ENCODE measurements at regions not wholly inside any gene's neighbourhood (a gene's known extent, or its start where the extent isn't known, plus 50 kb on each side); places are given as distances from the start of the nearest gene placed in this dataset.
A peak's percentile ranks its signal among the peaks of the same experiment; 100 is the strongest.

GRCh38 chr21:43364261-43364510 lies 62.7 kb downstream of the SIK1 start:
- DNase-seq = no peak

DNA sequence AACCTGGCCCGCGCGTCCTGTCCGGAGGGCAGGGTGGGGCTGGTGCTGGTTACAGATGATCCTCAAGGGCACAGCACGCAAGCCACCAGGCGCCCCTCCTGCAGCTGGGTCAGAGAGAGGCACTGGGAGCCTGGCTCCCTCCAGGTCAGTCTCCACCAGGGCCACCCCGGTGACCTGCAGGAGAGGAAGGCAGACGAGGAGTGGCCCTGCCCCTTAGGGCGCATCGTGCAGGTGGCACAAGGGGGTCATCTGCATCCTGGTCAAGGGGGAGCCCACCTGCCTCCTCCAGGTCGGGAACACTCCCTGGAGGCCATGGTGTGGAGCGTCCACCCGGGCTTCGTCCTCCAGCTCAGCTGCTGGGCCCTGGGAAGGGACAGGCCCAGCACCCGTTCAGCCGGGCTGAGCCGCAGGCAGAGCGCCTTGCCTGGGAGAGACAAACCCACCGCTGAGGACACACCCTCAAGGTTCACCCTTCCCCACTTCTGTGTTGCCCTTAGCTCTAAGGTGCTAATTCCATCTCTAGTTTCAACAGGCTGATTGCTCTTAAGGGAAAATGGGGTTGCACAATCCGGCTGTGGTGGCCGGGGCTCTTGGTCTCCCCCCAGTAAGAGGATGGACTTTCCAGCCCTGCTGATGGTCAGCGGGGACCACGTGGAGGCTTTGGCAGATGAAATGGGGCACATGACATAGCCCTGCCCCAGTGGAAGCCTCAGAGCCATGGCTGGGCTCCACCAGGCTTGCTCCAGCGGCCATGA lies 63.2 kb downstream of the SIK1 start:
- no peak for DNase-seq

DNA sequence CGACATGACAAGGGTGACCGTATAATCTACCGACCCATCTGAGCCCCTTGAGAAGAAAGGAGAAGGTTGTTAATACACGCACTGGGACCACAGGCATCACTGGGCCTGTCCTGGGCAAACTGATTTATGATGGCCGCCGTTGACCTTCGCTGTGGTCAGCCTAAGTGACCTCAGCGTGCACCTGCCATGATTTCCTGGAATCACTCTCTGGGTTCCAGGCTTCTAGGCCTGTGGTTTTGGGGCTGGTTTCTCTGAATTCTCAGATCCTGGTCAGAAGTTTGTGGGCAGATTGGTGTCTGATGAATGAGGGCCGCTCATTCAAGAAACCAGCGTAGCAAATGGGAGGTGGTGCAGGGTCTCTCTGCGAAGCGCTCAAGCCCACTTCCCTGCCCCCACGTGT lies 64.0 kb downstream of the SIK1 start:
- no peak for DNase-seq

DNA sequence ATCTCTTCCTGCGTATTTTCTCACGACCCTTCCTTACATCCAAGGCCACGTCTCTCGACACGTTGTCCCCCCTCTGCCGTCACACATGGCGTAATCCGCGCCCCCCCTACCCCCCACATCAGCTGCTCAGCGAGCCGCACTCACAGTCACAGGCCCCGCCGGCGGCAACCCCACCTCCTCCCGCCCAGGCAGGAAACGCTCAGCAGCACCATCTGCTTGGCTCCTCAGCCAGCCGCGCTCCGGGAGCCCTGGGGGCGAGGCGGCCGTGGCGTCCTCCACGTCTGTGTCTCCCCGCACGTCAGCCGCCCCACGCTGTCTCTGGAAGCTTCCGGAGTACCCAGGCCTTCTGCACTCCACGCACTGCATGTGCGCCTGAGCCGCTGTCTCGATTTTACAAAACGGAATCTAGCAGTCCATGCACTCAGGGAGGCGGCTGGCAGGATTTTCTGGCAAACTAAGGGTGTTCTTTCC lies 64.6 kb downstream of the SIK1 start:
- DNase-seq = peak; percentile 85

DNA sequence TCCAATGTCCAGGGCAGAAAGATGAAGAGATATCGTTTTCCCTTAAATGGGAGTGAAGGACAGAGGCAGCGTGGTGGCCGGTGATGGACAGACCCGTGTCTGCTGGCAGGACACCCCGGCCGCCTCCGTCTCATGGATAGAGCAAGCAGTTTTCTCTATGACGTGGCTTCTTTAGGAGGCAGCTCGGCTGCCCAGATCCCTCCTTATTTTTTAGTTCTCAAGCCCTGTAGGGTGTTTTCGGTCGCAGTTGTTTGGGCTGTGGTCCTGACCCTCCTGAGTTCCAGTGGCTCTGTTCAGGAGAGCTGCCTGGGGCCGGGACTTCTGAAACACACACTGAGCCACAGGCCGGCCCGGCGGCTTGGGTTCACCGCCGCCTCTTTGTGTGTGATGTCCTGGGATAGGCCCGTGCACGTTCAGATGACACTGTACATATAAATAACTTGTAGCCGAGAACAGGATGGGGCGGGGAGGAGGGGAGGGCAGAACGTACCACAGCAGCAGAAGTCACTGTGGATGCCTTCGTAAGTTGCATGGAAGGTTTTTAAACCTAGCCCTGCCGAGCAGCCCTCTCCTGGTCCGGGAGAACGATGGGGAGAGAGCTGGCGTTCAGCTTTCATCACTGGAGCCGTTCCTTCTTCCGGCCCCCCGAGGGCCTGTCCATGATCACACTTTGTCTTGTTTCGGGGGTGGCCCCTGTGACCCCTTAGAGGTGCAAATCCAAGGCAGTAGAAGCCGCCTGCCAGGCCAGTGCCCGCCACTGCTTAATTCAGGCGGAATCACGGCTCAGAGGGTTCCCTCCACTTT lies 65.2 kb downstream of the SIK1 start:
- peak; percentile 42 for DNase-seq

DNA sequence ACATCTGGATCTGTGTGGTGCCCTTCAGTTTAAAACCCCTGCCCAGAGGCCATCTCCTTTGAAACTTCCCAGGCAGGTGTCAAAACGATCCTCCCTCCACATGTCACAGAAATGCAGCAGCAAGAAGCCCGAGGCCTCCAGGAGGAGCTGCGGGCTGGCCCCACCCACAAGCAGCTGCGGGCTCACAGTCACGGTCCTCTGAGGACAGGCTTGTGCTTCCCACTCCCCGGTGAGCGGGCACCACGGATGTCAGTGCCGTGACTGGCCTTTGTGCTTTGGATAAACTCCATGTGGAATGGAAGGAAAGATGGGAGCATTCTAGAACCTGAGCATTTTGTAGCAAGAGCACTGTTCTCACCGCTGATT lies 65.8 kb downstream of the SIK1 start:
- DNase-seq = no peak

DNA sequence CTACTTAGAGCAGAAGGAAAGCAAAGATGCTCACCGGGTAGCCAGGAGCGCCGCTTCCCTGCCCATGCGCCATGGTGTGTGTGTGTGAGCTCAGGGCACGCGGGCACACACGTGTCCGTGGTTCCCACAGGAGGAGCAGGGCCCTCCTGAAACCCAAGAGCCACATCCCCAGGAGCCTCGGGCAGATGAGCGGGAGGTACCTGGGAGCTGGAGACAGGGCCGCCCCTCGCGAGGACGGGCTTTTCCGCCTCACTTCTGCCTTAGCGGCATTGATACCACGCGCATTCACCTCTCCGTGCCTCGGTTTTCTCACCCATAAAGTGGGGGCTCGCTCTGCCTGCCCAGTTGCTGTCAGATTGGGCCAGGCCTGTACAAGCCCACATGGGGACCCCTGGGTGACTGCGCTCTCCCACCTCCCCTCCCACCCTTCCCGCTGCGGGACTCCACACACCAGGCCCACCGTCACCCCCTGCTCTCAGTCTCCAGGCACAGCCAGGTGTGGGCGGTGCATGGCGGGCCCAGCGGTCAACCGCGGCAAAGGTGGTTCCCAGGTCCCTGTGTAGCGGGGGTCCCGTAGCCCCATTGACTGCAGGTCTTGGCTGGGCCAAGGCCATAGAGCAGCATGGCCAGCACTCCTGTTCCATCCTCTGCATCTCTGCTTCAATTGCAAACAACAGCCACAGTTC lies 66.3 kb downstream of the SIK1 start:
- no peak for DNase-seq

GRCh38 chr21:43358940-43359822 lies 67.8 kb downstream of the SIK1 start:
- no peak for DNase-seq

- no peak for DNase-seq
Measured at GRCh38 chr21:43357715-43358430, 69.1 kb downstream of the SIK1 start.

DNA sequence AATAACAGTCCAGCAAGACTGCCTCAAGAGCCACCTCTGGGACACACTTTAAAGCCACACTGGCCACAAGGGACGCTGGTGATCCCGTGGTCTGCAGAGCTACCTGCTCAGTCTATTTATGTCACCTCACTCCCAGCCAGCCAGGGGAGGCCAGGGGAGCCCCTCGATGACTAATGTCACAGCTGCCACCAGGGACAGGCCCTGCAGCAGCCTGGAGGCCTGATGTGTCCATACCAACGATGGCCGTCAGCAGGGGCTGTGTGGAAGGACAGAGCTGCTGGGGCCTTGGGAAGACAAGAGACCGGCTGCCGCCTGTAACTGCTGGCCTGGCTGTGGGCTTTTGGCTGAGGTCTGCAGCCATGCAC lies 71.0 kb downstream of the SIK1 start:
- DNase-seq = no peak

GRCh38 chr21:43355266-43355924 lies 71.5 kb downstream of the SIK1 start:
- no peak for DNase-seq

DNA sequence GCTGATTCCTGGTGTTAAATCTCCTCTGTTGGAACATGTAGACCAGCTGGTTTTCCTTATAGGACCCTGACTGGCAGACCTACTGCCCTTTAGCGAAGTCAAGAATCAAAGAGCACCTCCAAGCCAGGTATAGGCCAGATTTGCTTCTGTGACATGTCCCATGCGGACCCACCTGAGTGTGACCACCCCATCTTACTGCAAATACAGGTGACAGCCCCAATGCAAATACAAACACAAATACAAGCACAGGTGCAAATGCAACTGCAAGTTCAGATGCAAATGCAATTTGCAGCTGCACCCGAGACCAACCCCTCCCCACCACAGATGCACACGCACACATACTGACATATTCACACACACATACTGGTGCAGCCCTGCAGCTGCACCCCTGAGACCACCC lies 72.3 kb downstream of the SIK1 start:
- DNase-seq = no peak

DNA sequence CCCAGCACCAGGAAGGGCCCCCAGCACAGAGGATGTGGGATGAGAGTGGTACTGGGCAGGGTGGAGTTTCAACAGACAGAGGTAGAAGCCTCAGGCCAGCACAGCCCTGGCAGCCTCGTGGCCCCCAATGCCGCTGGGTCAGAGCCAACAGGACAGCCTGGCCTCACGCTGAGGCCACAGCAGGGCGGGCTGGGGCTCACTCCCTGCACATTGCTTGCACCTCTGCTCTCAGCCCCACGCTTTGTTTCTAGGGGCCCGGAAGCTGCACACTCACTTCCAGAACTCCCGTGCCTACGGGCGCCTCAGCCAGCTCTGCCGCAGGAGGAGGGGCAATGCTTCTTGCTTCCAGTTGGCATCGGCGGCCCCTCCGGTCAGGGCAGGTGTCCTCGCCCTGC lies 72.9 kb downstream of the SIK1 start:
- no peak for DNase-seq

DNA sequence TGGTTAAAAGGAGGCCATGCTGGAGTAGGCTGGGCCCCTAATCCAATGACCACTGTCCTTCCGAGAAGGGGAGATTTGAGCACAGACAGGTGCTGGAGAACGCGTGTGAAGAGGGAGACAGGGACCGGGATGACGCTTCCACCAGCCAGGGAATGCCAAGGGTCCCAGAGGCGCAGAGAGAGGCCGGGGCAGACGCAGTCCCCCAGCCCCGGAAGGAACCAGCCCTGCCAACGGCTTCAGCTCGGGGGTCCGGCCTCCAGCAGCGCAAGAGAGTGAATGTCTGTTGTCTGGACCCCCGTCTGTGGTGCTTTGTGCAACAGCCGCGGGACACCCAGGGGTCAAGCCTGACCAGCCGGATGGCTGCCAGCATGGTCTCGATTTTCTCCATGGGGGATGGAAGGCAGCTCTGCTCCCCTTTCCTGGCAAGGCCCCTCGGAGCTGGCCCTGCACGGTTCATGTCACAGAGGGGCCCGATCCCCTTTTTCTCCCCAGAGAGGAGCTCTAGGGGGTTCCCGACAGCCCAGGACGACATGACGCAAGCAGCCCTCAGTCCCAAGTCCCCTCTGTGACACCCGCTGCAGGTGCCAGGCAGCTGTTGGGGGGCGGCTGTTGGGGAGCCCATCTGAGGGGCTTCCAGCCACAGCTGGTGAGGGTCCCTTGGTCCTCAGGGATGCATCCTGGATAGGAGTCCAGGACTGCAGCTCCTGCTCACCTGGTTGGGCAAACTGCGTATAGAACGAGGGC lies 73.5 kb downstream of the SIK1 start:
- DNase-seq = no peak

GRCh38 chr21:43352568-43353281 lies 74.2 kb downstream of the SIK1 start:
- no peak for DNase-seq

DNA sequence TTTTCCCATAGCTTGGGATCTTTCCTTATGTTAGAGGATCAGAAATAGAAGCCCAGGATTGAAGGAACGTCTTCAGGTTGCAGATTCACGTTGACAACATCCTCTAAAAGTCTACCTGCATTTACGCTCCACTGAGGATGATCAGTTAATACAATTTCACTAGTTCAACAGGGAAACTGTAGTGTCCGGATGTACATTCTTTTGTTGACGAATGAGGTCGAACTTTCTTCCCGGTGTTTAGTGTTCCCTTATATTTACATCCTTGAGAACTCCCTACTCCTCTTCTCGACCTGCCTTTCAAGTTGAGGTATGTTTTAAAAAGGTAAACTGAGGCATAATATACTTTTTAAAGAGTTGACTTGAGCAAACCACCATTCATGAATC lies 74.8 kb downstream of the SIK1 start:
- no peak for DNase-seq

- no peak for DNase-seq
Measured at GRCh38 chr21:43351501-43352153, 75.3 kb downstream of the SIK1 start.

GRCh38 chr21:43349644-43350043 lies 77.3 kb downstream of the SIK1 start:
- no peak for DNase-seq

- DNase-seq = no peak
Measured at GRCh38 chr21:43348801-43349261, 78.1 kb downstream of the SIK1 start.
